Duodenal mucosa (tissue), 2 donors: ENCODE measurements at regions not wholly inside any gene's neighbourhood (a gene's known extent, or its start where the extent isn't known, plus 50 kb on each side); places are given as distances from the start of the nearest gene placed in this dataset.
"Not testable (repeated sequence)": the region's sequence is repeated elsewhere in the genome, so short reads cannot be mapped to it uniquely, and the experiment has no call there.

ENCODE experiments used
- H3K27ac ChIP-seq: one replicate; pipeline ENCODE4 v1.7.0; 2013; ENCODE audit warnings: low read depth, low read length
- H3K27me3 ChIP-seq, 2 donors: one replicate each; pipeline ENCODE4 v1.7.0; 2013; ENCODE audit warnings: low read length in 2 of 2, control low read depth in 1 of 2; ENCODE audit not compliant: insufficient read depth in 2 of 2, control insufficient read depth in 1 of 2
- H3K36me3 ChIP-seq, 2 donors: one replicate each; pipeline ENCODE4 v1.7.0; 2013; ENCODE audit warnings: low read length in 2 of 2, control low read depth in 1 of 2; ENCODE audit not compliant: insufficient read depth in 2 of 2, control insufficient read depth in 1 of 2
- H3K4me1 ChIP-seq, 2 donors: one replicate each; pipeline ENCODE4 v1.7.0; 2013; ENCODE audit warnings: low read length in 2 of 2, control low read depth in 1 of 2; ENCODE audit not compliant: insufficient read depth in 2 of 2, control insufficient read depth in 1 of 2
- H3K4me3 ChIP-seq, 2 donors: one replicate each; pipeline ENCODE4 v1.7.0; 2013; ENCODE audit warnings: low read length in 2 of 2, low read depth in 1 of 2
- H3K9ac ChIP-seq, 2 donors: one replicate each; pipeline ENCODE4 v1.7.0; 2013; ENCODE audit warnings: low read length in 2 of 2, low read depth in 1 of 2
- H3K9me3 ChIP-seq, 2 donors: one replicate each; pipeline ENCODE4 v1.7.0; 2013; ENCODE audit warnings: low read length in 2 of 2, control low read depth in 1 of 2; ENCODE audit not compliant: control insufficient read depth in 1 of 2

DNA sequence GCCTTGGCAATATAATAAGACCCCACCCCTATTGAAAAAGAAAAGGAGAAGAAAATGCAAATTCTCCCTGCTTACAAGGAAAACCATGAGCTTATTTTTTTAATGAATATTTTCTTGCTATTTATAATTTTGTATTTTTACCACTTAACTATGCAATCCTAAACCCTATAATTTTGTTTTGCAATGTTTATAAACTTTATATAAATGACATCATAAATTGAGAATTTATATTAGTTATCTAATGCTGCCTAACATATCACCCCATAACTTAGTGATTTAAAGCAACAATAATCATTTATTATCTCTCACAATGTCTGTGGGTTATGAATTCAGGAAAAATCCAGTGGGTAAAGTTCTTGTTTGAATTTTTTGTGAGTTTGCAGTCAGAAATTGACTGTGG, 369.1 kb downstream of the TAF11L14 start:
- Histone ChIP-seq H3K4me3 (no peak overlapping the region), H3K27me3 (no peaks in the 10 kb centered on the region), H3K9ac (no peak overlapping the region), H3K9me3 (peaks cover 0 to 4% of the 10 kb centered on the region in 2 donors), H3K4me1 (no peaks in the 10 kb centered on the region), H3K36me3 (no peaks in the 10 kb centered on the region), H3K27ac (no peak overlapping the region)

DNA sequence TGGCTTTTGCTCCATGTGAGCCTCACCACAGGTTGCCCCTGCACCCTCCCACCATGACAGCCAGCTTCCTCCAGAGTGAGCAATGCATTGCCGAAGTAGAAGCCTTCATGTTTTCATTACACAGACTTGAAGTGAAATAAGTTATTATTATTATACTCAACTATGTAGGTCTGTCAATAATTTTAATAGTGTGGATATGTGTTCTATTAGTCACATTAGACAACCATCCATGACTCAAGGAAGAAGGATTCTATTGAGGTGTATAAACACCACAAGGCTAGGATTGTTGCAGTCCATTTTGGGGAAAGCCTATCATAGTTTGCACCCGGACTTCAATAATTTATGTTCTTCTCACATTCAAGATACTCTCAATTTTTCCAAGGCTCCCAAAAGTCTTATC, 369.5 kb downstream of the TAF11L14 start:
- Histone ChIP-seq H3K9me3 (peaks cover 0 to 4% of the 10 kb centered on the region in 2 donors), H3K9ac (no peak overlapping the region), H3K4me1 (no peaks in the 10 kb centered on the region), H3K27ac (no peak overlapping the region), H3K4me3 (no peak overlapping the region), H3K27me3 (no peaks in the 10 kb centered on the region), H3K36me3 (no peaks in the 10 kb centered on the region)

DNA sequence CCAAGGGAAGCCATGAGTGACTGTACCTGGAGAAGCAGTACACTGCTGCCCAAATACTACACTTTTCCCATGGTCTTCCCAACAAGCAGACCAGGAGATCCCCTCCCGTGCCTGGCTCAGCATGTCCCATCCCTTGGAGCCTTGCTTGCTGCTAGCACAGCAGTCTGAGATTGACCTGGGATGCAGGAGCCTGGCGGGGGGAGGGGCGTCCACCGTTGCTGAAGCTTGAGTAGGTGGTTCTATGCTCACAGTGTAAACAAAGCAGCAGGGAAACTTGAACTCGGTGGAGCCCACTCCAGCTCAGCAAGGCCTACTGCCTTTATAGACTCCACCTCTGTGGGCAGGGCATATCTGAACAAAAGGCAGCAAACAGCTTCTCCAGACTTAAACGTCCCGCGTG, 372.0 kb downstream of the TAF11L14 start:
- H3K27me3 ChIP-seq, H3K36me3 ChIP-seq, H3K27ac ChIP-seq, H3K9ac ChIP-seq, H3K4me3 ChIP-seq, H3K4me1 ChIP-seq, H3K9me3 ChIP-seq: not testable (repeated sequence)

DNA sequence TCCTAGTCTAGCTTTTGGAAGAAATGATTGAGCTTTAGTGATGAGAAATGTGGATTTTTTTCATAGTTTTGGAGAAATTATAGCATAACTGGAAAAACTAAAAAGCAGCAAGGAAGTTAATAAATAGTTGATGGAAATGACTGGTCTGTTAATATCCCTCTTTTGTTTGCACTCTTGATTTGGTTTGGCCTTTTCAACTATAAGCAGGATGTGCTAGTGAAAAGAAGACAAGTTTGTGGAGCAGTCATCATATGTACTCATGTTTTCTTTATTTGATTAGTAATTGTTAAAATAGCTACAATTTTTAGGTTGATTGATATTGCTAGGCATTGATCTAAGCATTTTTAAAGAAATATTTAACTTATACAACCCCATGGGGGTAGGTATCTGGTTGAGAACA, 374.7 kb downstream of the TAF11L14 start:
- Histone ChIP-seq H3K9ac (no peak overlapping the region), H3K36me3 (no peaks in the 10 kb centered on the region), H3K27ac (no peak overlapping the region), H3K4me1 (no peaks in the 10 kb centered on the region), H3K4me3 (no peak overlapping the region), H3K9me3 (no peaks in the 10 kb centered on the region), H3K27me3 (no peaks in the 10 kb centered on the region)

DNA sequence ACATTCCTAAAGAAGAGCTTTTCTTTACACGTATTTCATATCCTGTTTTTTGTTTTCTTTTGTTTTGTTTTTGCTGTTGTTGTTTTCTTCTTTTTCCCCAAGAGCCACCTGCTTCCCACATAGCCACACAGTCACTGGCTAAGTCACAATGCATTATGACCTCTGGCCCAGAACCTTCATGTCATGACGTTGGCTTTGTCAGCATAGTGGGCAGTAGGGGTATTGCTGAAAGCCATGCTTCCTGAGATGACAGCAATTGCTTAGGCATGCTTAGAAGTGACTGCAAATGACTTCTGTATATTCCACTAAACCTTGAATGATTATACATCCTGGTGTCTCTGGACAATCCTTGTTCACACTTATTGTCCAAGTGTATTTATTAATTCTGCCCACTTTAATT, 375.8 kb downstream of the TAF11L14 start:
- H3K4me3 ChIP-seq, result no peak overlapping the region
- no peaks in the 10 kb centered on the region for H3K27me3 ChIP-seq
- H3K9ac ChIP-seq, result no peak overlapping the region

DNA sequence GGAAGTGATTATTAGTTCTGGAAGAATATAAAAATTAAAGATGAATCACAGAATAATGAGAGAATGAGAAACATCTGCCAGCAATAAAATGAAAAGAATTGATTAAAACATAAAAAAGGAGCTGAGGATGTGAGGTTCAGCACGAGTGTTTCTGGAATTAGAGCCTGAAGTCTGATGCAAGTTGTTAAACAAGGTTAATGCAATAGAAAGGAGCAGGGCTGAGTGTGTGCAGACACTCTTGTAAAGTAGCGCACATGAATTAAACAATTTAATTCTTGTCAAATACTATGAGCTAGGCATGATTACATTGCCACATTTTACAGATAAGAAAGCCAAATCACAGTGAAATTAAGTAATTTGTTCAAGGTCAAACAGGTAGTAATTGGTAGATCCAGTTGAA, 384.2 kb downstream of the TAF11L14 start:
- Histone ChIP-seq H3K9ac (no peak overlapping the region), H3K27ac (no peak overlapping the region), H3K4me1 (no peaks in the 10 kb centered on the region), H3K4me3 (no peak overlapping the region), H3K9me3 (peaks cover 0 to 5% of the 10 kb centered on the region in 2 donors), H3K27me3 (no peaks in the 10 kb centered on the region), H3K36me3 (no peaks in the 10 kb centered on the region)

More for the DNA sequence above, 375.8 kb downstream of the TAF11L14 start:
- H3K36me3 ChIP-seq, result no peaks in the 10 kb centered on the region
- H3K27ac ChIP-seq, result no peak overlapping the region
- no peaks in the 10 kb centered on the region for H3K4me1 ChIP-seq
- no peaks in the 10 kb centered on the region for H3K9me3 ChIP-seq

DNA sequence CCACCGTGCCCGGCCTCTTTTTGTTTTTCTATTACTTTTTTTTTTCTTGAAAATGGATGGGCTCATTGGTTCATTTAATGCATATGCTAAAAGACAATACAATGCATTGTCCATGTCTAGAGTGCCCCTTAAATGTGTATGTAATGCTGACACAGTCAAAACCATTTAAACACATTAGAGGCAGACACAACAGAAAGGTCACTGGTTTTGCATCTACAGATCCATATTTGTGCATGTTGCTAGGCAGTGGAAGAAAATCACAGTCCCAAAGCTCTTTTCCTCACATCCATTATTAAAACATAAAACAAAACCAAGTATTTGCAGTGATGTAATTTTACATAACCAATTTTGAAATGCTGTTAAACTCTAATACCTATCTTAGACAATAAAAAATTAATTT, 389.0 kb downstream of the TAF11L14 start:
- no peaks in the 10 kb centered on the region for H3K27me3 ChIP-seq
- no peaks in the 10 kb centered on the region for H3K36me3 ChIP-seq
- H3K4me3 ChIP-seq, result no peak overlapping the region
- H3K27ac ChIP-seq, result no peak overlapping the region
- no peaks in the 10 kb centered on the region for H3K4me1 ChIP-seq
- peaks cover 0 to 6% of the 10 kb centered on the region in 2 donors for H3K9me3 ChIP-seq
- no peak overlapping the region for H3K9ac ChIP-seq

DNA sequence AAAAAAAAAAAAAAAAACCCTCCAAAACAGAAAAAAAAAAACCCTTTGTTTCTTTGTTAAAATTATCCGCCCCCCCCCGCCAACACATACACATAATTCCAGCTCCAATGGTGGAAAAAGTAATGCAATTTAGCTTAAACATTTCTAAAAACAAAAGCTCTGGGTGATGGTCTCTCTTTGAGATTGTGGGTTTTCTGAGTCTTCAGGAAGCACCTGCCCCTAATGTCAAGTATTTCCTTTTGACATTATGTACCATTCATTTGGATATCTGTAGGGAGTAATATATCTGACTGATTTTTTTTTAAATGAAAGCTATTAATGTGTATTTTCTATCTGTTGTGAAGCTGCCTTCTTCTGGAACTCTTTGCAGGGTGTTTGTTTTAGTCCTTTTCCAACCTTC, 389.7 kb downstream of the TAF11L14 start:
- Histone ChIP-seq H3K27me3 (no peaks in the 10 kb centered on the region), H3K36me3 (no peaks in the 10 kb centered on the region), H3K9me3 (peaks cover 0 to 6% of the 10 kb centered on the region in 2 donors), H3K9ac (no peak overlapping the region), H3K4me3 (no peak overlapping the region), H3K4me1 (no peaks in the 10 kb centered on the region), H3K27ac (no peak overlapping the region)

DNA sequence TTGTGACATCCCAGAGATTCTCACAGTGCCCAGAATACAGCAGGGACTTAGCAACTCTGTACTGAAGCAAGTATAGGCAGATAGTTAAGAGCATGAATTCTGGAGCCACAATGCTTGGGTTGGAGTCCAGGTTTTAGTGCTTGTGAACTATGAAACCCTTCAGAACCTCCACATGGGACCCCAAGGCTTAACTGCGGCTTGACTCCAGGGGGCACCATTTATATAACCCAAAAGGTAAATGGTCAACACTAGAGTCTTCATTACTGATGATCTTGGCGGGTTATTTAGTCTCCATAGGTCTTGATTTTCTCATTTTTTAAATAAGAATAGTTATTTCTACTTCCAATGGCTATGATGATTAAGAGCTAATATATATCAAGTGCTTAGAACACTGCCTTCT, 390.3 kb downstream of the TAF11L14 start:
- no peak overlapping the region for H3K27ac ChIP-seq
- H3K9ac ChIP-seq, result no peak overlapping the region
- peaks cover 0 to 6% of the 10 kb centered on the region in 2 donors for H3K9me3 ChIP-seq
- H3K36me3 ChIP-seq, result no peaks in the 10 kb centered on the region
- H3K27me3 ChIP-seq, result no peaks in the 10 kb centered on the region
- H3K4me3 ChIP-seq, result no peak overlapping the region
- no peaks in the 10 kb centered on the region for H3K4me1 ChIP-seq

DNA sequence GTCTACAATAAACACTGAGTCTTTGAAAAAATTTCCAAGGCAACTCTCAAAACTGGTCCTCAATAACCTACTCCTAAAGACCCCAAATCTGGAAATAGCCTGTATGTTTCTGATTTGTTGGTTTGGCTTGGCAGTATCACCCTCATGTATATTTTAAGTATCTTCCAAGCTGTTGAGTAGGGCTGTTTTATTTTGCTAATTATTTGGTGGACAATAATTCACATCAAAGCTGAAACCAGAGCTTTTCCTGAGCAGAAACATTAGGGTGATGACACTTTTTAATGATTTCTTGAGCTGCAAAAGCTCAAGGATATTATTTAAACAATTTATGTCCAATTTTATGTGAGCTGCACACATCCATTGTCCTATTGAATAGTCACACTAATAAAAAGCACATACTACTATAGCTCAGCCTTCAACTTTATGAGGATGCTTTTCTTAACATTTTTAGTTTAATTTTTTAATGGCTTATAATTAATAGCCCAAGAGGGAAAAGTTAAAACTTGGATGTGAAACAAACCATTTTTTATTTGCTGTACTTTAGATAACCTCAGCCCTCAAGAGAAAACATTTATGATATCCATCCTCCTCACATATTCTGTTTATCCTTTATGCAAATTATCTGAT, 393.1 kb downstream of the TAF11L14 start:
- Histone ChIP-seq H3K27ac (no peak overlapping the region), H3K4me1 (no peaks in the 10 kb centered on the region), H3K9ac (no peak overlapping the region), H3K9me3 (peaks cover 1 to 5% of the 10 kb centered on the region in 2 donors), H3K4me3 (no peak overlapping the region), H3K36me3 (no peaks in the 10 kb centered on the region), H3K27me3 (no peaks in the 10 kb centered on the region)

DNA sequence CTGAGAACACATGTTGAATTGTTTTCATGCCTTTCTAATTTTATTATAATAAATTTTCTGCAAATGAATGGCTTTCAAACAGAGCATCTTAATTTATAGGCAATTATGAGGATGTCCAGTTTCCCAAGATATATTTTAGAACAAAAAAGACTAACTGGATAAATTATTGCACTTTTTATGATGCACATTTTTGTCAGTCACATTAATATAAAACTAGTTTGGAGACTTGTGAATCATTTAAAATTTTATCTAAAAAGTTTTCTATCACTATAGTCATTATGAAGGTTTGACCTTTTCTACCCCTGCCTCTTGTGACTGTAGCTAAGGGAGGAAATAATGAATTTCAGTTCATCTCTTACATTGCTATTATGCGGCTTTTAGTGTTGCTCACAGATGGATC, 393.8 kb downstream of the TAF11L14 start:
- Histone ChIP-seq H3K27me3 (no peaks in the 10 kb centered on the region), H3K4me1 (no peaks in the 10 kb centered on the region), H3K27ac (no peak overlapping the region), H3K9ac (no peak overlapping the region), H3K36me3 (no peaks in the 10 kb centered on the region), H3K4me3 (no peak overlapping the region), H3K9me3 (peaks cover 1 to 5% of the 10 kb centered on the region in 2 donors)
